Mucosa of rectum (tissue), 2 donors: ENCODE measurements at regions not wholly inside any gene's neighbourhood (a gene's known extent, or its start where the extent isn't known, plus 50 kb on each side); places are given as distances from the start of the nearest gene placed in this dataset.

Experiments used
- H3K27ac ChIP-seq, 2 donors: one replicate each; pipeline ENCODE4 v1.7.0; 2013; ENCODE audit warnings: inconsistent platforms in 2 of 2, low read depth in 2 of 2, low read length in 2 of 2
- H3K27me3 ChIP-seq, 2 donors: one replicate each; pipeline ENCODE4 v1.7.0; 2013; ENCODE audit warnings: low read length in 2 of 2; ENCODE audit not compliant: control insufficient read depth in 2 of 2, insufficient read depth in 2 of 2
- H3K36me3 ChIP-seq, 2 donors: one replicate each; pipeline ENCODE4 v1.7.0; 2013; ENCODE audit warnings: low read length in 2 of 2; ENCODE audit not compliant: control insufficient read depth in 2 of 2, insufficient read depth in 2 of 2
- H3K4me1 ChIP-seq, 2 donors: one replicate each; pipeline ENCODE4 v1.7.0; 2013; ENCODE audit warnings: low read length in 2 of 2, mild to moderate bottlenecking in 1 of 2; ENCODE audit not compliant: control insufficient read depth in 2 of 2, insufficient read depth in 2 of 2
- H3K4me3 ChIP-seq, 2 donors: one replicate each; pipeline ENCODE4 v1.7.0; 2013; ENCODE audit warnings: low read length in 2 of 2
- H3K9ac ChIP-seq, 2 donors: one replicate each; pipeline ENCODE4 v1.7.0; 2013; ENCODE audit warnings: low read length in 2 of 2, low read depth in 1 of 2, mild to moderate bottlenecking in 1 of 2
- H3K9me3 ChIP-seq, 2 donors: one replicate each; pipeline ENCODE4 v1.7.0; 2013; ENCODE audit warnings: low read length in 2 of 2; ENCODE audit not compliant: control insufficient read depth in 2 of 2
- donor health status: healthy.
- donor health status: Normal muscosa, but diverticular disease.

GRCh38 chr2:239765076-239765845 is 259.9 kb downstream of the NDUFA10 start:
- no peak overlapping the region for H3K9ac ChIP-seq
- H3K9me3 ChIP-seq = no peaks in the 10 kb centered on the region
- no peaks in the 10 kb centered on the region for H3K4me1 ChIP-seq
- H3K36me3 ChIP-seq = no peaks in the 10 kb centered on the region
- H3K27ac ChIP-seq = no peak overlapping the region
- no peaks in the 10 kb centered on the region for H3K27me3 ChIP-seq
- H3K4me3 ChIP-seq = no peak overlapping the region

DNA sequence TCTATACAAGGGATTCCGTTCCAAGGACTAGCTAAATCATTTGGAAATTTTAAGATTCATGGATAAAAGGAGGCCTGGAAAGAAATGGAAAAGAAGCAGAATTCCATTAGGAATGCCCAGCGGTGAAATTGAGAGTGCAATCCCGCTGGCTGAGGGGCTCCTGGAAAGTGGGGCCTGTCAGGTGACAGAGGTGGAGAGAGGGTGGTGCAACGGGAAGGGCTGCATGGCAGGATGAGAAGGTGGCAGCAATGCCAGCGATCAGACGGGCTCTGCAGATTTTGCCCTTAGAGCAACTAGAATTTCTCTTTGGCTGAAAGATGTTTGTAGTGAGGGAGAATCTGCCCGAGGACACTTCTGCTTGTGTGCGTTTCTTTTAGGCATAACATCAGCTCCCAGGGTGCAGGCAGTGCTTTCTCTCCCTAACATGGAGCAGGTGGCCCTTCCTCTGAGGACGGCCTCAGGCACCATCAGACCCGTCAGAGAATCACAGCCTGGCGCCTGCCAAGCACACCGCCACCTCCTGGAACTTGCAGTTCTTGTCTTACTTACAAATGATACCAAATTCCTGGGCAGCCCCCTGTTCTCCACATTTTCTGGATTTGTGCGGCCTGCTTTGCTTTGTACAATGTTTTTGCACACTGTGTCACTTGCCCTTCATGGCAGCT is 261.6 kb downstream of the NDUFA10 start:
- Histone ChIP-seq H3K27me3 (no peaks in the 10 kb centered on the region), H3K27ac (no peak overlapping the region), H3K9ac (no peak overlapping the region), H3K36me3 (no peaks in the 10 kb centered on the region), H3K4me3 (no peak overlapping the region), H3K9me3 (no peaks in the 10 kb centered on the region), H3K4me1 (no peaks in the 10 kb centered on the region)

- Histone ChIP-seq H3K4me3 (no peak overlapping the region), H3K27ac (no peak overlapping the region), H3K36me3 (no peaks in the 10 kb centered on the region), H3K9me3 (no peaks in the 10 kb centered on the region), H3K4me1 (no peaks in the 10 kb centered on the region), H3K27me3 (no peaks in the 10 kb centered on the region), H3K9ac (no peak overlapping the region)
Measured at GRCh38 chr2:239762655-239763269, 262.4 kb downstream of the NDUFA10 start.

- Histone ChIP-seq H3K27ac (no peak overlapping the region), H3K4me1 (no peaks in the 10 kb centered on the region), H3K9me3 (no peaks in the 10 kb centered on the region), H3K27me3 (no peaks in the 10 kb centered on the region), H3K36me3 (no peaks in the 10 kb centered on the region), H3K9ac (no peak overlapping the region), H3K4me3 (no peak overlapping the region)
Measured at GRCh38 chr2:239762106-239762505, 263.0 kb downstream of the NDUFA10 start.

DNA sequence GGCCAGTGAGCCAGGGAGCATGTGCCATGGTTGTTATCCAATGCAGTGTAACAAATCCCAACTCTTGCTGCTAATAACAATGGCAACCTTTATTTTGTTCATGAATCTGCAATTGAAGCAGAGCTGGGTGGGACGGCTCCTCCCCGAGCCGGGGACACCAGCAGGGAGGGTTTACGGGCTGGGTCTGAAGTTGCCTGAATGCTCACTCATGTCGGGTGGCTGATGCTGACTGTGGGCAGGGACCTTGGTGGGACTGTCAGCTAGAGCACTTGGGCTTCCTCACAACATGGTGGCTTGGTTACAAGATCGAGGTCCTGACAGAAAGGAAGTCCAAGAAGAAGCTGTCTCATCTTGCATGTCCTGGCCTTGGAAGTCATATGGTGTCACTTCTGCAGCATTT is 264.5 kb downstream of the NDUFA10 start:
- Histone ChIP-seq H3K27ac (no peak overlapping the region), H3K36me3 (no peaks in the 10 kb centered on the region), H3K9me3 (no peaks in the 10 kb centered on the region), H3K27me3 (no peaks in the 10 kb centered on the region), H3K4me3 (no peak overlapping the region), H3K4me1 (no peaks in the 10 kb centered on the region), H3K9ac (no peak overlapping the region)

DNA sequence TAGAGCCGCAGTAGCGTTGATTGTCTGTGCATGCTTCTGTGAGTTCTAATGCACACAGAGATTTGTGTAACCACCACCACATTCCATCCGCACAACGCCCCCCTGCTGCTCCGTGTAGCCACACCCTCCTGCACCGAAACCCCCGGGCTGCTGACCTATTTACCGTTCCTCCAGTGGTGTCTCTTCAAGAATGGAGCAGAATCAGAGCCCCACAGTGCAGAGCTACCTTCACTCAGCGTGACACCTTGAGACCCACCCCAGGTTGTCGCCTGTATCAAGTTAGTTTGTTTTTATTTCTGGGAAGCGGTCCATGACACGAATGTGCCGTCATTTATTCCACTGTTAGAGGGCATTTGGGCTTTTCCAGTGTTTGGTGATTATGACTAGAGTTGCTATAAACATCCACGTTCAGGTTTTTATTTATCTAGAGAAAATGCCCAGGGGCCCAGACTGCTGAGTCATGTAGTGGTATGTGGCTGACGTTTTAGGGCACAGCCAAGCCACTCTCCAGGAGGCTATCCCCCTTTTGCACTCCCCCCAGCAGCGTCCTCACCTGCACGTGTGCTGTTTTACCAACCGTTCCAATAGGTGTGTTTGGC is 266.8 kb downstream of the NDUFA10 start:
- no peak overlapping the region for H3K4me3 ChIP-seq
- H3K9ac ChIP-seq = no peak overlapping the region
- no peak overlapping the region for H3K27ac ChIP-seq
- no peaks in the 10 kb centered on the region for H3K36me3 ChIP-seq
- H3K4me1 ChIP-seq = no peaks in the 10 kb centered on the region
- no peaks in the 10 kb centered on the region for H3K27me3 ChIP-seq
- no peaks in the 10 kb centered on the region for H3K9me3 ChIP-seq

DNA sequence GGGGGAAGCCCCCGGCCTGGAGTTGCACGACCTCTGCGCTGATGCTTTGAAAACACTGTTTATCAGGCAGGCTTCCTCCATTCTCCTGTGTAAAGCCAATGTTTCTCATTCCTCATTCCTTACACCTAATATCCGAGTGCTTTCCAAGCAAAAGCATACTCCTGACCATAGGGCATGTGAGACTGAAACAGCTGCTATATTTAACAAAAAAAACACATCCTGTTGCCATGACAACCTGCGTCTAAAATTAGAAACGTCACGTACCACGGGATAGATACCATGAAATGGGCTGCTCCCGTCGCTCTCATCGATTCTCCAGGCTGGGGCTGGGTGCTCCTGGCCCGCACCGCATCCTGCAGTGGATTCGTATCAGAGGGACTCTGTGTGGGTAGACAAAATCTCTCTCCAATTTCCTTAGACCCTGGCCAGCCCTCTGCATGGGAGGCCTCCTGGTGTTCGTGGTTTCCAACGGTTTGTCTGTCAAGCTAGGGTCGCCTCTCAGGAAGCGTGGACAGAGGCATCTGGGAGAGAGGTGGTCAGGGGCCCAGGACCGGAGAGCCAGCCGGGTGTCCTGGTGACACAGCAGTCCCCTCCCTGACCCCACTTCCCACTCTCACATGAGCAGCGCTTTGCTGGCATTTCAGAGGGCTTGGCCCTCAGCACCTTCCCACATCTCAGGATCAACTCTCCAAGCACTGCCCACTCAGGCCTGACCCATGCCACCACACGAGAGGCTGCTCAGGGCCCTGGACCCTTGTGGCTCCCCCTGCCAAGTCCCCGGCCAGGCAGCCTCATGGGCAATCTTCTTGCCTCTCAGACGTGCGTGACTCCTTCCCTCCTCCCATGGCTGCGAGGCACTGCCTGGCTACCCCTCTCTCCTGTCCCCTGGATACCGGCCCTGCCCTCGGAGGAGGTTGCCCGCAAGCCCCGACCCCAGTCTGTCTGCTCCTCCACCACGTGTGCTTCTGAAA is 268.1 kb downstream of the NDUFA10 start:
- Histone ChIP-seq H3K4me3 (no peak overlapping the region), H3K9ac (no peak overlapping the region), H3K27me3 (no peaks in the 10 kb centered on the region), H3K9me3 (no peaks in the 10 kb centered on the region), H3K36me3 (no peaks in the 10 kb centered on the region), H3K4me1 (no peaks in the 10 kb centered on the region), H3K27ac (no peak overlapping the region)

GRCh38 chr2:239756031-239756789 is 268.9 kb downstream of the NDUFA10 start:
- no peaks in the 10 kb centered on the region for H3K4me1 ChIP-seq
- no peaks in the 10 kb centered on the region for H3K36me3 ChIP-seq
- no peak overlapping the region for H3K9ac ChIP-seq
- no peaks in the 10 kb centered on the region for H3K9me3 ChIP-seq
- no peaks in the 10 kb centered on the region for H3K27me3 ChIP-seq
- no peak overlapping the region for H3K4me3 ChIP-seq
- no peak overlapping the region for H3K27ac ChIP-seq

GRCh38 chr2:239753401-239753837 is 271.7 kb downstream of the NDUFA10 start:
- no peaks in the 10 kb centered on the region for H3K4me1 ChIP-seq
- H3K9me3 ChIP-seq = no peaks in the 10 kb centered on the region
- no peaks in the 10 kb centered on the region for H3K36me3 ChIP-seq
- H3K9ac ChIP-seq = no peak overlapping the region
- no peak overlapping the region for H3K4me3 ChIP-seq
- H3K27me3 ChIP-seq = no peaks in the 10 kb centered on the region
- no peak overlapping the region for H3K27ac ChIP-seq
